ENCODE measurements at regions not wholly inside any gene's neighbourhood (a gene's known extent, or its start where the extent isn't known, plus 50 kb on each side); places are given as distances from the start of the nearest gene placed in this dataset.
"Not testable (repeated sequence)": the region's sequence is repeated elsewhere in the genome, so short reads cannot be mapped to it uniquely, and the experiment has no call there.

GRCh38 chr10:94257407-94257806 lies 105.3 kb downstream of the NOC3L start:
- not testable (repeated sequence) for H3K27me3 Mint-ChIP-seq (ENCODE audit: low read depth); H3K4me3 Mint-ChIP-seq; H3K9me3 Mint-ChIP-seq

GRCh38 chr10:94260455-94260854 lies 102.3 kb downstream of the NOC3L start:
- H3K36me3 Mint-ChIP-seq (ENCODE audit: low read depth) = no peaks in the 10 kb centered on the region
- peaks cover under 1% of the 10 kb centered on the region for H3K27me3 Mint-ChIP-seq (ENCODE audit: low read depth)
- H3K4me1 Mint-ChIP-seq (ENCODE audit: low read depth) = no peaks in the 10 kb centered on the region
- H3K27ac Mint-ChIP-seq = no peak overlapping the region
- H3K9me3 Mint-ChIP-seq = no peaks in the 10 kb centered on the region
- no peak overlapping the region for H3K4me3 Mint-ChIP-seq
- no peak for DNase-seq (ENCODE audit: low spot score)

More at GRCh38 chr10:94257407-94257806, 105.3 kb downstream of the NOC3L start:
- H3K4me1 Mint-ChIP-seq (ENCODE audit: low read depth); H3K27ac Mint-ChIP-seq; H3K36me3 Mint-ChIP-seq (ENCODE audit: low read depth); DNase-seq (ENCODE audit: low spot score): not testable (repeated sequence)

- no peaks in the 10 kb centered on the region for H3K36me3 Mint-ChIP-seq (ENCODE audit: low read depth)
- no peak overlapping the region for H3K27ac Mint-ChIP-seq
- H3K27me3 Mint-ChIP-seq (ENCODE audit: low read depth) = peaks cover 5% of the 10 kb centered on the region
- no peak overlapping the region for H3K4me3 Mint-ChIP-seq
- no peaks in the 10 kb centered on the region for H3K9me3 Mint-ChIP-seq
- no peak for DNase-seq (ENCODE audit: low spot score)
- H3K4me1 Mint-ChIP-seq (ENCODE audit: low read depth) = no peaks in the 10 kb centered on the region
Observed at GRCh38 chr10:94264085-94264484, 98.7 kb downstream of the NOC3L start.

GRCh38 chr10:94266091-94266490 lies 96.6 kb downstream of the NOC3L start:
- no peaks in the 10 kb centered on the region for H3K4me1 Mint-ChIP-seq (ENCODE audit: low read depth)
- H3K27me3 Mint-ChIP-seq (ENCODE audit: low read depth) = peaks cover 5% of the 10 kb centered on the region
- no peak for DNase-seq (ENCODE audit: low spot score)
- no peak overlapping the region for H3K4me3 Mint-ChIP-seq
- H3K36me3 Mint-ChIP-seq (ENCODE audit: low read depth) = no peaks in the 10 kb centered on the region
- peaks cover 3% of the 10 kb centered on the region for H3K9me3 Mint-ChIP-seq
- no peak overlapping the region for H3K27ac Mint-ChIP-seq

- DNase-seq (ENCODE audit: low spot score) = no peak
- Mint-ChIP-seq H3K27ac (no peak overlapping the region), H3K9me3 (peaks cover 11% of the 10 kb centered on the region), H3K36me3 (ENCODE audit: low read depth) (no peaks in the 10 kb centered on the region), H3K4me3 (no peak overlapping the region), H3K27me3 (ENCODE audit: low read depth) (peaks cover 7% of the 10 kb centered on the region), H3K4me1 (ENCODE audit: low read depth) (no peaks in the 10 kb centered on the region)
Observed at GRCh38 chr10:94268652-94269051, 94.1 kb downstream of the NOC3L start.

- no peak for DNase-seq (ENCODE audit: low spot score)
- H3K27ac Mint-ChIP-seq = no peak overlapping the region
- H3K4me3 Mint-ChIP-seq = no peak overlapping the region
- H3K9me3 Mint-ChIP-seq = peaks cover 11% of the 10 kb centered on the region
- peaks cover 9% of the 10 kb centered on the region for H3K27me3 Mint-ChIP-seq (ENCODE audit: low read depth)
- H3K36me3 Mint-ChIP-seq (ENCODE audit: low read depth) = no peaks in the 10 kb centered on the region
- no peaks in the 10 kb centered on the region for H3K4me1 Mint-ChIP-seq (ENCODE audit: low read depth)
Observed at GRCh38 chr10:94274142-94274787, 88.5 kb downstream of the NOC3L start.

GRCh38 chr10:94276140-94276539 lies 86.6 kb downstream of the NOC3L start:
- Mint-ChIP-seq H3K36me3 (ENCODE audit: low read depth) (no peaks in the 10 kb centered on the region), H3K4me1 (ENCODE audit: low read depth) (peaks cover 4% of the 10 kb centered on the region), H3K4me3 (no peak overlapping the region), H3K27ac (no peak overlapping the region), H3K27me3 (ENCODE audit: low read depth) (peaks cover 17% of the 10 kb centered on the region), H3K9me3 (peaks cover 8% of the 10 kb centered on the region)
- DNase-seq (ENCODE audit: low spot score) = no peak

GRCh38 chr10:94277450-94277849 lies 85.3 kb downstream of the NOC3L start:
- Mint-ChIP-seq H3K36me3 (ENCODE audit: low read depth) (no peaks in the 10 kb centered on the region), H3K9me3 (peaks cover 2% of the 10 kb centered on the region), H3K27me3 (ENCODE audit: low read depth) (peaks cover 24% of the 10 kb centered on the region), H3K4me1 (ENCODE audit: low read depth) (peaks cover 4% of the 10 kb centered on the region), H3K4me3 (no peak overlapping the region), H3K27ac (no peak overlapping the region)
- DNase-seq (ENCODE audit: low spot score) = no peak

GRCh38 chr10:94279835-94280709 lies 82.7 kb downstream of the NOC3L start:
- H3K27me3 Mint-ChIP-seq (ENCODE audit: low read depth) = peaks cover 36% of the 10 kb centered on the region
- no peak overlapping the region for H3K27ac Mint-ChIP-seq
- DNase-seq (ENCODE audit: low spot score) = peak; percentile 43
- no peaks in the 10 kb centered on the region for H3K36me3 Mint-ChIP-seq (ENCODE audit: low read depth)
- H3K4me3 Mint-ChIP-seq = no peak overlapping the region
- H3K9me3 Mint-ChIP-seq = no peaks in the 10 kb centered on the region
- H3K4me1 Mint-ChIP-seq (ENCODE audit: low read depth) = peaks cover 4% of the 10 kb centered on the region

GRCh38 chr10:94281654-94282053 lies 81.1 kb downstream of the NOC3L start:
- Mint-ChIP-seq H3K9me3 (no peaks in the 10 kb centered on the region), H3K27ac (no peak overlapping the region), H3K4me1 (ENCODE audit: low read depth) (peaks cover 6% of the 10 kb centered on the region), H3K36me3 (ENCODE audit: low read depth) (no peaks in the 10 kb centered on the region), H3K27me3 (ENCODE audit: low read depth) (peaks cover 44% of the 10 kb centered on the region), H3K4me3 (no peak overlapping the region)
- DNase-seq (ENCODE audit: low spot score) = no peak

- H3K36me3 Mint-ChIP-seq (ENCODE audit: low read depth) = no peaks in the 10 kb centered on the region
- peaks cover 6% of the 10 kb centered on the region for H3K4me1 Mint-ChIP-seq (ENCODE audit: low read depth)
- H3K4me3 Mint-ChIP-seq = no peak overlapping the region
- H3K27ac Mint-ChIP-seq = no peak overlapping the region
- no peak for DNase-seq (ENCODE audit: low spot score)
- H3K9me3 Mint-ChIP-seq = no peaks in the 10 kb centered on the region
- H3K27me3 Mint-ChIP-seq (ENCODE audit: low read depth) = peaks cover 50% of the 10 kb centered on the region
Observed at GRCh38 chr10:94282369-94282768, 80.4 kb downstream of the NOC3L start.

Data from T-helper 2 cell treated with Interferon-gamma antibody and Interleukin-4, amounts not matched to agents 5 μg/mL and 100 μg/mL, for 36 hours (primary cell).